ENCODE measurements at regions not wholly inside any gene's neighbourhood (a gene's known extent, or its start where the extent isn't known, plus 50 kb on each side); places are given as distances from the start of the nearest gene placed in this dataset.

GRCh38 chr2:40877734-40878288 lies 425.9 kb upstream of the SLC8A1 start:
- TF ChIP-seq CTCF (conservative IDR thresholded peaks at IDR 0.05; ENCODE audit: low read depth, low read length) = no peak
- no peak for DNase-seq (ENCODE audit: low read depth)
- no peak overlapping the region for H3K4me3 ChIP-seq (ENCODE audit: low read length)

- DNase-seq (ENCODE audit: low read depth) = no peak
- H3K4me3 ChIP-seq (ENCODE audit: low read length) = no peak overlapping the region
- no peak for TF ChIP-seq CTCF (conservative IDR thresholded peaks at IDR 0.05; ENCODE audit: low read depth, low read length)
Measured at GRCh38 chr2:40879305-40879704, 427.4 kb upstream of the SLC8A1 start.

GRCh38 chr2:40886100-40886499 lies 434.2 kb upstream of the SLC8A1 start:
- no peak for DNase-seq (ENCODE audit: low read depth)
- H3K4me3 ChIP-seq (ENCODE audit: low read length) = no peak overlapping the region
- no peak for TF ChIP-seq CTCF (conservative IDR thresholded peaks at IDR 0.05; ENCODE audit: low read depth, low read length)

GRCh38 chr2:40886655-40887054 lies 434.8 kb upstream of the SLC8A1 start:
- H3K4me3 ChIP-seq (ENCODE audit: low read length) = no peak overlapping the region
- TF ChIP-seq CTCF (conservative IDR thresholded peaks at IDR 0.05; ENCODE audit: low read depth, low read length) = no peak
- no peak for DNase-seq (ENCODE audit: low read depth)

GRCh38 chr2:40896358-40896757 lies 444.5 kb upstream of the SLC8A1 start:
- TF ChIP-seq CTCF (conservative IDR thresholded peaks at IDR 0.05; ENCODE audit: low read depth, low read length) = no peak
- DNase-seq (ENCODE audit: low read depth) = no peak
- no peak overlapping the region for H3K4me3 ChIP-seq (ENCODE audit: low read length)

GRCh38 chr2:40914666-40915065 lies 462.8 kb upstream of the SLC8A1 start:
- H3K4me3 ChIP-seq (ENCODE audit: low read length) = no peak overlapping the region
- no peak for DNase-seq (ENCODE audit: low read depth)
- no peak for TF ChIP-seq CTCF (conservative IDR thresholded peaks at IDR 0.05; ENCODE audit: low read depth, low read length)

- no peak for DNase-seq (ENCODE audit: low read depth)
- H3K4me3 ChIP-seq (ENCODE audit: low read length) = no peak overlapping the region
- TF ChIP-seq CTCF (conservative IDR thresholded peaks at IDR 0.05; ENCODE audit: low read depth, low read length) = no peak
Measured at GRCh38 chr2:40915651-40916050, 463.8 kb upstream of the SLC8A1 start.

Measured in retinal pigment epithelial cell (primary cell).